Prostate gland (tissue), 2 donors: ENCODE measurements at regions not wholly inside any gene's neighbourhood (a gene's known extent, or its start where the extent isn't known, plus 50 kb on each side); places are given as distances from the start of the nearest gene placed in this dataset.

ENCODE experiments used
- CTCF ChIP-seq, 4 experiments: fragments of 200-600 bp in 2 of 4; fragments of 450-650 bp in 2 of 4; sonication (generic) in 2 of 4; IDR thresholded peaks; 1 replicate in 3 of 4; 2 replicates in 1 of 4; pipeline ENCODE4 v1.5.1; 2016 to 2019; ENCODE audit warnings: antibody characterized with exemption in 4 of 4, mild to moderate bottlenecking in 2 of 4, moderate library complexity in 2 of 4
- POLR2A ChIP-seq: fragments of 450-650 bp; IDR thresholded peaks from one replicate; pipeline ENCODE4 v1.6.1; 2016; ENCODE audit warnings: antibody characterized with exemption, mild to moderate bottlenecking
- POLR2AphosphoS5 ChIP-seq: sonication (generic); formaldehyde crosslinking; IDR thresholded peaks from one replicate; pipeline ENCODE4 v1.6.1; 2017; ENCODE audit warnings: antibody characterized with exemption

- TF ChIP-seq POLR2A (no peak), CTCF (IDR thresholded peaks at IDR 0.05) (no peak), POLR2AphosphoS5 (no peak)
Observed at GRCh38 chr21:19440792-19441655, 1037.4 kb upstream of the TMPRSS15 start.
